HG03521 (cell line): ENCODE measurements at regions not wholly inside any gene's neighbourhood (a gene's known extent, or its start where the extent isn't known, plus 50 kb on each side); places are given as distances from the start of the nearest gene placed in this dataset.

Experiments
- ATAC-seq: cut with Tn5 transposase; IDR thresholded peaks from one replicate; pipeline ENCODE4 v1.9.1; 2021; ENCODE audit warnings: mild to moderate bottlenecking, moderate library complexity; ENCODE audit not compliant: unreplicated experiment

DNA sequence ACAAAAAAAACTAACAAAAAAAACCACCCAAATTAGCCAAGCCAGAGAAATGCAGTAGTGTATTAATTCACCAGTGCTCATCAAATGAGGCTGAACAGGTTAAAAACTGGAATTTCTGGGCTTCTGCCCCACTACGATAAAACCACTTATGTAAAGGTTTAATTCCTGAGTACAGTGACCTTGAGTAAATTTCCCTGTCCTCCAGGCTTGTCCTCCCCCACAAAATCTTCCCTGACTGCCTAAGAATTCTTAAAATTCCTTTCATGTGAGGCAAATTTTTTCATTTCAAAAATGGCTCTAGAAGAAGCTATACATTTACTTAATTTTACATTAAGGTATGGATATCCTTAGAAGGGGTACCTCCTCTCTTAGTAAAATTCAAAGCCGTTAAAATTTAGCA, 80.1 kb upstream of the ID4 start:
- no peak for ATAC-seq

DNA sequence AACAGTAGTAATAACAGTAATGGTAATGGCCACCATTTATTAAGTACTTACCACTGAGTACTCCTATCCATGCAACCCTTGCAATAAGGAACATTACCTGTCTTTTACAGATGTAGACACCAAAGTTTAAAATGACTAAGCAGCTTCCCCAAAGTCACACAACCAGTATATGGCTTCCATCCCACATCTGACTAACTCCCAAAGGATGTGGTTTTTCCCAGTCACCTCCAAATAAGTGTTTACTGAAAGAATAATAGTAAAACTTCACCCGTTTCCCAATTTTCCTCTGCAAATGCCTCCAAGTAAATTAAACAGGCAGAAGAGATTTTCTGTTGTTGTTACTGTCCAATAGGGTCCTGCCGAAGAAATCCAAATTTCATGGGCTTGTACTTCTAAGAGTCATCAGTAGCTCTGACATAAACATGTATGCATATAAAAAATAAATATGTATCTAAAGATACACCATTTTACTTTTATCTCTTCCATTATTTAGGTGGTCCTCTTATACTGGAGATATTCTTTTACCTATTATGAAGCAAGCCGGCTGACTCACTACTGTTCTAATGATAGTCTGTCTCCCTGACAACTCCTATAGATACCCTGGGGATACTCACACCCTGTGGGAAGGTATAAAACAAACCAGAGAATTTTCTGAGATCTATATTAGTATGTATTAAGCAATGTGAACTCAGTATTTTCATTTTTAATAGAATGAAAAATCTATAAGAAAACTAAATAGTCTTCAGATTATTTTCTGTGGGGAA, 77.9 kb upstream of the ID4 start:
- ATAC-seq: no peak

DNA sequence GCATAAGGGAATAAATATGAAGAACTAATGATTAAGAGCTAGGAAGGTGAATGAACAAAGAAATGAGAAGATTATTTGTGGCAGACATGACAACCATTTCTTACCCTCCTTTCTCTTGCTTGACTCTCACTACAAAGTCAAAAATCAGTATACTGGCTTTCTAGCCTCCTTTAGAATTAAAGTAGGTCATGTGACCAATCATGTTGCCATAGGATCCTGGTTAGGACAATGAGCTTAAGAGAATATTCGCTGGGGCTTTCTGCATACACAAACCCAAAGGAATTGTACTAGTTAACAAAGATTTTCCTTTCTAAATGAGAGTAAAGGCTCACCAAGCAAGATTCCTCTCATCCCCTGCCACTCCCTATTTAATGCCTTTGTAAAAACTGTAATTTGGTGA, 76.0 kb upstream of the ID4 start:
- no peak for ATAC-seq

DNA sequence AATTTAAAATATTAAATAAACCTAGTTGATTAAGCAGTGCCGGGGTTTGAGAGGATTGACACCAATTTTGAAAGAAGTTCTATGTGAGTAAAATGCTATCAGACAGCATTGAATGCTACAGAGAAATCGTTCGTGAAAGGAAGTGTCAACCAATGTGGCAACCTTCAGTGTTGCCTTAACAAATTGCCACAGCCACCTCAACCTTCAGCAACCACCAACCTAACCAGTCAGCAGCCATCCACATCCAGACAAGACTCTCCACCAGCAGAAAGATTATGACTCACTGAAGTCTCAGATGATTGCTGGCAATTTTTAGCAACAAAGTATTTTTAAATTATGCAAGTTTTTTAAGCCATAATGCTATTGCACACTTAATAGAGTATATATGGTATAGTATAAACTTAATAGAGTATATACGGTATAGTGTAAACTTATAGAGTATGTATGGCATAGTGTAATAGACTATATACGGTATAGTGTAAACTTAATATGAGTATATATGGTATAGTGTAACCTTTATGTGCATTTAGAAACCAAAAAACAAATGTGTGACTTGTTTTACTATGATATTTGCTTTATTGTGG, 65.3 kb upstream of the ID4 start:
- ATAC-seq: no peak

DNA sequence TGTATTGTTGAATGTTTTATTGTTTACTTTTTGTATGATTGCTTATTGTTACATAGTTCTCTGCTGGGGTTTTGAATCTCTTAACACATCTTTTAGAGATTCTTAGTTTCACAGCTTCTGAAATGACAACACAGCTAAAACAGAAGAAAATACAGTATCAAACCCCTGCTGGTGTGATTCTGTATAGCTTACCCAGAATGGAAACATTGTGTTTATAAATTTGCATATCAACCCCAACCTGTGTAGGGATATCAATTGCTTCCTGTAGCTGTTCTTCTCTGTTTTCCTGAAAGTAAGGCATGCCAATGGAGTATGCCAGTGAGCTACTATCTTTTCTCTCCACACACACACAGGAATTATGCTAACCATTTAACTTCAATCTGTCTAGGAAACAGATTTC, 64.3 kb upstream of the ID4 start:
- ATAC-seq: no peak

DNA sequence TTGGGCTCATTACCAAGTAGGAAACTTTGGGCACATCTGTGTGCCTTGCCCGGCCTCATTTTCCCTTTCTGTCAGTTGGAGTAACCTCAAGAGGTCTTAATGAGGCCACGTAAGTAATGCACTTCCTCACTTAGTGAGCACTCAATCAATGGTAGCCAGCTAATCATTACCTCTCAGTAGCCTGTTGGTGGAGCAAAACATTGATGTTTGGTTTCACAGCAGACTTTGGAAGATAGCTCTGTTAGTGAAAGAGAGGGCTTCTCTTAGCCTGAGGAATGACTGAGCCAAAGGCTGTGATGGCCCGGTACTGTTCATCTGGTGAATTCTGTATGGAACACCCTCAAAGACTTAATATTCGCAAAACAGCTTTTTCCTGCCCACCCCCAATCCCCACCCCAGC, 55.9 kb upstream of the ID4 start:
- ATAC-seq: no peak

DNA sequence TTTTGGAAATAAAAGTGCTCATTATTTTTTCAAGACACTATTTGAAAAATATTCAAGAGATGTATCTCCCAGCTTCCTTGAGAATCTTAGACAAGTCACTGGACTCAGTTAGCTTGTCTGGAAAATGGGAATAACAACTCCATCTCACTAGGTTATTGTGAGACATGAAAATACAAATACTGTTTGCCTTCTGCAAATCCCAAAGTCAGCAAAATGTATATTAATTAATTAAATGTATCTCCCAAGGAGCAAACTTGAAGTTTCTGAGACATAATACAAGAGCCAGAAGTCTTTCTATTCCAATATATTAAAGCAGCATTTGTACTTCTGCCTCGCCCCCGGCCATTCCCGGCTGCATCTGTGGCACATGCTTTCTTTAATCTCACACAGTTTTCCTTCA, 54.6 kb upstream of the ID4 start:
- no peak for ATAC-seq
